Natural killer cell treated with Interleukin-12 subunit alpha and Interleukin-12 subunit beta and Interleukin-15 and Interleukin-18, amount 100 ng/mL, for 72 hours (primary cell): ENCODE measurements at regions not wholly inside any gene's neighbourhood (a gene's known extent, or its start where the extent isn't known, plus 50 kb on each side); places are given as distances from the start of the nearest gene placed in this dataset.
A peak's percentile ranks its signal among the peaks of the same experiment; 100 is the strongest.

ENCODE experiments used
- ATAC-seq, 2 donors: fragments of 150-1000 bp; cut with Tn5 transposase in 1 of 2; sonication (Bioruptor Pico), chemical (Tn5 transposase) in 1 of 2; 2 replicates each; pipeline ENCODE4 v1.10.0; 2021
- DNase-seq: peaks from one replicate; pipeline ENCODE4 v3.0.0; 2022; ENCODE audit warnings: low spot score
- H3K27ac Mint-ChIP-seq, 2 donors: 1 replicate in 1 of 2; 2 replicates in 1 of 2; pipeline ENCODE4 v1.8.0; 2022; ENCODE audit warnings: mixed read lengths in 2 of 2, mild to moderate bottlenecking in 1 of 2, moderate library complexity in 1 of 2
- H3K27me3 Mint-ChIP-seq, 2 donors: 1 replicate in 1 of 2; 2 replicates in 1 of 2; pipeline ENCODE4 v1.8.0; 2022; ENCODE audit warnings: mixed read lengths in 2 of 2
- H3K36me3 Mint-ChIP-seq: one replicate; pipeline ENCODE4 v1.8.0; 2022; ENCODE audit warnings: mixed read lengths
- H3K4me1 Mint-ChIP-seq, 2 donors: 1 replicate in 1 of 2; 2 replicates in 1 of 2; pipeline ENCODE4 v1.8.0; 2022; ENCODE audit warnings: low read depth in 2 of 2, mixed read lengths in 2 of 2, mild to moderate bottlenecking in 1 of 2
- H3K4me3 Mint-ChIP-seq: one replicate; pipeline ENCODE4 v1.8.0; 2022; ENCODE audit warnings: mixed read lengths
- H3K9me3 Mint-ChIP-seq: 2 replicates; pipeline ENCODE4 v1.8.0; 2022; ENCODE audit warnings: mixed read lengths

DNA sequence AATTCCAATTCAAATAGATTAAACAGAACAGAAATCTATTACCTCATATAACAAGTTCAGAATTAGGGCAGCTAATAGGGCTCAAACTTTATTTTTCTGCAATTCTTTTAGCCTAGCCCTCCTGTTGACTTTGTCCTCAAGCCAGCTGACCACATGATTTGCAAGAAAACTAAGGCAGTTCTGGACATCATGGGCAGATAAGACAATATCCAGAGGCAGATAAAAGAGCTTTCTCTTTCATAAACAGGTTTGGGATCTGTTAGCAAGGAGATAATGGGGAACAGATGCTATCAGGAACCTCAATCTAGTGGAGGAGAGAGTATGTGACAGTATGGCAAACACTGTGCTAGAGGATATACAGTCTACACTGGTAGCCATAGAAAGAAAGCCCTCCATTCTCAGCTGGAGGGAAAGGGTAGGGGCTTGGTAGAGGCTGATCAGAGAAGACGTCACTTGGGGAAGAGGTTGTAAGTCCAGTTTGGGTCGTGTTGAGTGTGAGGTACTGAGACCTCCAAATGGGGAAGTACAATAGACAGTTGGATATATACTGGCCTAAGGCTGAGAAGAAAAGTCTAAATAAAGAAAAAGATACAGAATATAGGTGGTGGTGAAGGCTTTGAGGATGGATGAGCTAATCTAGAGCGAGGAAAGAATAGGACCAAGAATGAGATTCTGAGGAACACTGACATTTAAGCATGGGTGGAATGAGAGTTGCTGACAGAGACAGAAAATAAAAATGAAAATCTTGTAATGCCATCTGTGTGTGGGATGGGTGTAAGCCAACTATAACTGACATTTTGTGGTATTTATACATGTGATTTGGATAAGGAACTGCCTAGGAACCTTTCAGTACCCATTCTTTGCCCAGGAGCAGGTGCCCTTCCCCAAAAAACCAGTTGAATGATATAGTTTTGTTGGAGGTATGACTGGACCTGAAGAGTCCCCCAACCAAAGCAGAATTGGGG lies 67.4 kb downstream of the CYB561 start:
- Mint-ChIP-seq H3K4me1 (no peaks in the 10 kb centered on the region), H3K36me3 (peaks cover 5% of the 10 kb centered on the region), H3K27ac (no peak overlapping the region), H3K27me3 (no peaks in the 10 kb centered on the region), H3K4me3 (no peak overlapping the region), H3K9me3 (no peaks in the 10 kb centered on the region)
- DNase-seq (no peak), ATAC-seq (peak in 1 of 2 donors; percentile 27)

DNA sequence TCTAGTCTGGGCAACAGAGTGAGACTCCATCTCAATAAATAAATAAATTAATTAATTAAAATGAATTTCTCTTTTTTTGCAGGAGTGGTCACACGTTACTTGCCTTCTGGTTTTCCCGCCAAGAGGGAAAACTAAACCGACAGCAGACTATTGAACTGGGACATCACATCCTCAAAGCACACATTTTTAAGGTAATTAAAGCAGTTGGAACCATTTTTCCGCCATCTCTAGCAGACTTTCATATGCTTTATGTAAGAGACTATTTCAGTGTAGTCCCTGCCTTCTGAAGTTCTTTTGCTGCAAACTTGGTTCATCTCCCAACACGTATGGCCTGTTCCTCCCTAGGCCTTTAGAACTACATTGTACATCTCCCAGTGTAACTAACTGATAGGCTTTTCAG lies 66.5 kb downstream of the CYB561 start:
- no peaks in the 10 kb centered on the region for H3K4me1 Mint-ChIP-seq
- no peak for DNase-seq
- H3K27ac Mint-ChIP-seq: no peak overlapping the region
- ATAC-seq: no peak
- H3K9me3 Mint-ChIP-seq: no peaks in the 10 kb centered on the region
- H3K4me3 Mint-ChIP-seq: no peak overlapping the region
- H3K36me3 Mint-ChIP-seq: peaks cover 5% of the 10 kb centered on the region
- no peaks in the 10 kb centered on the region for H3K27me3 Mint-ChIP-seq

DNA sequence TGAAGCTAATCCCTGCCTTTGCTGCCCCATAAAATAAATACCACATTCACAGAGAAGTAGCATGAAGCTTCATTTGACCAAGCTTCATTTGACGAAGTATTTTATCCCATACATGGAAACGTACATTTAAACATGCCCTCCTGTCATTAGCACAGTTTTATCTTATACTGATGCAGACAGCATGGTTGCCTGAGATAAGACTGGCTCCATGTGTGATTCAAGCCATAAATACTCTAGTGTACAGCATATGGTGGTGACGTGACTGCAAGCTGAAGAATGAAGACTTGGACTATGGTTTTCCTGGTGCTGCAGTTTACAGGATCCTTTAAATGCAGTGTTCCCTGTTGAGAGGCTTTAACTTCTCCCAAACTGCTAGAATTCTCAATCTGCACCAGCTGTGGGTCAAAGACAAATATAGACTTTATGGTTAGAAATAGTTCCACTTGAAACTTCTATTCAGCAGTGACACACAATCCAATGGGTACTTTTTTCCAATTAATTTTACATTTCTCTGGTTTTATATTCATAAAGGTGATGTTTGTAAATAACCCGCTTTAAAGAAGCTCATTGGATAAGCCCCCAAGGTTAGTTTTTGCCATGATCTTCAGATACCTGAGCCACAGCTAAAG lies 64.9 kb downstream of the CYB561 start:
- H3K36me3 Mint-ChIP-seq: peaks cover 5% of the 10 kb centered on the region
- ATAC-seq (no peak), DNase-seq (no peak)
- no peaks in the 10 kb centered on the region for H3K4me1 Mint-ChIP-seq
- H3K4me3 Mint-ChIP-seq: no peak overlapping the region
- H3K27me3 Mint-ChIP-seq: no peaks in the 10 kb centered on the region
- H3K27ac Mint-ChIP-seq: no peak overlapping the region
- no peaks in the 10 kb centered on the region for H3K9me3 Mint-ChIP-seq

DNA sequence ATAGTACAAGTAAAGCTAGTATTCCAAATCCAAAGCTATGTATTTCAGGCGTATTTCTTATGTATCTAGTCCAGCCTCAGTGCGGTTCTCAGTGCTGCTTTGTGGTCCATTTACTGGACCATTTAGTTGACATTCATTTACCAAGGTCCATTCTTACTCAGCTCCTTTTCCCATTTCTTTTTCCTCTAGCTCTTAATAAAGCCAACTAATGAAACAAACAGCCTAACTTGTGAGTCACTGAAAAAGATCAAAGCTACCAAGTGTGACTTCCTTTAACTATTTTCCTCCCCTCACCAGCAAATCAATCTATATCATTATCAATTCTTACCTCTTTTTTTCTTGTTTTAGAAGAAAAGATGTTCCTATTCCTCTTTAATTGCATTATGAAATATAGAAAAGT lies 64.0 kb downstream of the CYB561 start:
- DNase-seq (no peak), ATAC-seq (no peak)
- H3K9me3 Mint-ChIP-seq: no peaks in the 10 kb centered on the region
- no peak overlapping the region for H3K4me3 Mint-ChIP-seq
- no peak overlapping the region for H3K27ac Mint-ChIP-seq
- H3K36me3 Mint-ChIP-seq: peaks cover 5% of the 10 kb centered on the region
- no peaks in the 10 kb centered on the region for H3K27me3 Mint-ChIP-seq
- no peaks in the 10 kb centered on the region for H3K4me1 Mint-ChIP-seq
